ENCODE measurements at regions not wholly inside any gene's neighbourhood (a gene's known extent, or its start where the extent isn't known, plus 50 kb on each side); places are given as distances from the start of the nearest gene placed in this dataset.

- H3K9me3 ChIP-seq (ENCODE audit: control insufficient read depth, insufficient read depth, low read length): no peaks in the 10 kb centered on the region; the same call in 1 of the 2 replicates
- DNase-seq (ENCODE audit: low read depth, low spot score): no peak
- POLR2A ChIA-PET: interaction anchor here (0.6 kb wide), 1 partner anchor 576 kb away, joined by 4 read pairs; no protein-coding TSS in a partner anchor
- no peak for TF ChIP-seq CTCF (IDR thresholded peaks at IDR 0.05; ENCODE audit: low read depth, low read length)
- no peaks in the 10 kb centered on the region for H3K27me3 ChIP-seq (ENCODE audit: control insufficient read depth, insufficient read depth, low read length)
- CTCF ChIA-PET: interaction anchor here (0.6 to 5.1 kb wide), 17 partner anchors 10 to 944 kb away, joined by 3 to 23 read pairs (median 4); no protein-coding TSS in a partner anchor
- H3K27ac ChIP-seq (ENCODE audit: low read depth, low read length): no peak overlapping the region
- H3K4me3 ChIP-seq (ENCODE audit: low read depth, low read length): no peak overlapping the region
These were observed 108.7 kb upstream of the SLC38A4 start for GRCh38 chr12:46934374-46935111.

- DNase-seq (ENCODE audit: low read depth, low spot score): no peak
- Histone ChIP-seq H3K27me3 (ENCODE audit: control insufficient read depth, insufficient read depth, low read length) (no peaks in the 10 kb centered on the region), H3K27ac (ENCODE audit: low read depth, low read length) (no peak overlapping the region), H3K4me3 (ENCODE audit: low read depth, low read length) (no peak overlapping the region), H3K9me3 (ENCODE audit: control insufficient read depth, insufficient read depth, low read length) (no peaks in the 10 kb centered on the region; the same call in 1 of the 2 replicates)
- no peak for TF ChIP-seq CTCF (IDR thresholded peaks at IDR 0.05; ENCODE audit: low read depth, low read length)
- ChIA-PET CTCF (interaction anchor here (0.6 to 5.1 kb wide), 12 partner anchors 8 to 945 kb away, joined by 3 to 23 read pairs (median 3); no protein-coding TSS in a partner anchor), POLR2A (no interaction called here)
These were observed 109.6 kb upstream of the SLC38A4 start for GRCh38 chr12:46935271-46935847.

GRCh38 chr12:46936042-46936441 is 110.2 kb upstream of the SLC38A4 start:
- DNase-seq (ENCODE audit: low read depth, low spot score): no peak
- Histone ChIP-seq H3K27me3 (ENCODE audit: control insufficient read depth, insufficient read depth, low read length) (no peaks in the 10 kb centered on the region), H3K9me3 (ENCODE audit: control insufficient read depth, insufficient read depth, low read length) (no peaks in the 10 kb centered on the region; the same call in 1 of the 2 replicates), H3K4me3 (ENCODE audit: low read depth, low read length) (no peak overlapping the region), H3K27ac (ENCODE audit: low read depth, low read length) (no peak overlapping the region)
- CTCF ChIA-PET: interaction anchor here (1.1 to 5.1 kb wide), 7 partner anchors 9 to 811 kb away, joined by 3 to 23 read pairs (median 8); no protein-coding TSS in a partner anchor
- no peak for TF ChIP-seq CTCF (IDR thresholded peaks at IDR 0.05; ENCODE audit: low read depth, low read length)
- POLR2A ChIA-PET: no interaction called here

DNA sequence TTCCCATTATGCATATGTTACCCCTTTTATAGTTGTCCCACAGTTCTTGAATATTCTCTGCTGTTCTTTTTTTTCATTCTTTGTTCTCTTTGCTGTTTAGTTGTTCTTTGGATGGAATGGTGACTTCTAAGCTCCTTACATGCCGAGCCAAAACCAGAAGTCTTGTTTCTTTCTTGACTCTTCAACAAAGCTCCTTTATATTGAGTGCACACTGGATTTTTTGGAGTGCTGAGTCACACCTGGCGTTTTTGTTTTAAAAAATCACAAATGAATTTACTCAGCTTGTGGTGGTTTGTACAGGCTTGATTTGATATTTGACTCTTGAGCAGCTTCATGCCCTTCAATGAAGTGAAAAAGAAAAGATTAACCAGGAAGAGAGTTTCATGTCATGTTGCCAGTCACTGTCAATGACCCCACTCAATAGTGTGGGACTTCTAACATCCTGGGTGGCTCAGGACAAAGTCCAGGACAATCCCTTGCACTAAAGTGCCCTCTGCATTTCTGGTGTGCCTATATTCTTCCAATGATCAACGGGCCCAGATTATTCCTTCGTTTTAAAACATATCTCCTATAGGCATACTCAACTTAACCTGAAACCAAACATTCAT is 112.4 kb upstream of the SLC38A4 start:
- Histone ChIP-seq H3K27ac (ENCODE audit: low read depth, low read length) (no peak overlapping the region), H3K27me3 (ENCODE audit: control insufficient read depth, insufficient read depth, low read length) (no peaks in the 10 kb centered on the region), H3K9me3 (ENCODE audit: control insufficient read depth, insufficient read depth, low read length) (no peaks in the 10 kb centered on the region), H3K4me3 (ENCODE audit: low read depth, low read length) (no peak overlapping the region)
- DNase-seq (ENCODE audit: low read depth, low spot score): no peak
- TF ChIP-seq CTCF (IDR thresholded peaks at IDR 0.05; ENCODE audit: low read depth, low read length): no peak
- ChIA-PET CTCF (interaction anchor here (0.6 to 1.6 kb wide), 3 partner anchors 46 to 813 kb away, joined by 3 to 8 read pairs (median 5); no protein-coding TSS in a partner anchor), POLR2A (interaction anchor here (0.6 kb wide), 1 partner anchor 565 kb away, joined by 3 read pairs; no protein-coding TSS in a partner anchor)
